GM06990 (cell line): ENCODE measurements at regions not wholly inside any gene's neighbourhood (a gene's known extent, or its start where the extent isn't known, plus 50 kb on each side); places are given as distances from the start of the nearest gene placed in this dataset.

Experiments
- DNase-seq: peaks from one replicate; pipeline ENCODE4 v3.0.0-alpha.2; 2011; ENCODE audit not compliant: insufficient read length; ENCODE audit errors: extremely low read depth
- H3K27me3 ChIP-seq: replicated peaks from 2 replicates; pipeline ENCODE4 v1.6.0; 2011; ENCODE audit warnings: low read length; ENCODE audit not compliant: control insufficient read depth, insufficient read depth
- H3K36me3 ChIP-seq: 2 replicates; pipeline ENCODE4 v1.5.1; 2011; ENCODE audit warnings: low read length; ENCODE audit not compliant: control insufficient read depth, insufficient read depth
- H3K4me3 ChIP-seq: replicated peaks from 2 replicates; pipeline ENCODE4 v1.5.1; 2011; ENCODE audit warnings: low read depth, mild to moderate bottlenecking, control low read depth, low read length
- TF ChIP-seq, protein P1 (sequence below): IDR thresholded peaks from 2 replicates; pipeline ENCODE4 v1.5.1; 2011; ENCODE audit warnings: low read length, control low read depth, mild to moderate bottlenecking, inconsistent platforms; ENCODE audit not compliant: insufficient read depth, poor library complexity, severe bottlenecking

DNA sequence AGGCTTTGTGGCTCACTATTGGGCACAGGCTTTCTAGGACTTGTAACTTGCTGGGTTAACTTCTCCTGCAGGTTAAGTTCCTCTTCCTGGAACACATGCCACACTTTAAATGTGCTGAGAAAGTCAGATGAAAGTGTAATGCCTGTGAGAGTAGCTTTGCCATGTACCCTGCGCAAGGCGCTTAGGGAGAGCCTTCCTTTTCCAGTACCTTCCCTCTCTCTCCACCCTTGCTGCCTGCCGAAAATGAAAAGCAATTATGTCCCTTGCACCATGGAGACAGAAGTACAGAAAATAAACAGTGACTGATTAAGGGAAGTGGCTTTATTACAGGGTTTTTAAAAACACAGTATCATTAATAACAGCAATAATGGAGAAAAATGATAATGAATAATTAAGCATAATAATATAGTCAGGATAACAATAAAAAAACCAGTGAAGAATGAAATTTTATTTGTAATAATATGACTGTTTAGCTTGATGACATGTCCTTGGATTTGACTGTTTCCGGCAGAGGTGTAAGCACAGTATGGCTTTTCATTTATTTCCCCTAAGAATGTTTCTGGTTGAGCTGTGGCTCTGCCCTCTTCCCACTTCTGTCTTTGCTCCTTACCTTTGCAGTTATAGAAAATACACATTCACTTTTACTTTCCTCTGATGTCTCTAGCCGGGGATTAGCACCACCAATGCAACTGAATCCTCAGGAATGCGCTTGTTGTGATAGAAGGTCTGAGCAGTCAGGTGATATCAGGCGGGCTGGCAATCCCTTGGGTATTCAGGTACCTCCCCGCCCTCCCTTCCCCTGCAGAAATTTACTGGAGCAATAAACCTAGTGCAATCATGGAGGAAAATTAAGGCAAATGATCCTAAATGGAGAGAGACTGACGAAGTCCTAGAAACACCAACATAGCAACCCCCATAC is 472.3 kb upstream of the CITED2 start:
- H3K36me3 ChIP-seq, result no peaks in the 10 kb centered on the region
- no peak for DNase-seq

DNA sequence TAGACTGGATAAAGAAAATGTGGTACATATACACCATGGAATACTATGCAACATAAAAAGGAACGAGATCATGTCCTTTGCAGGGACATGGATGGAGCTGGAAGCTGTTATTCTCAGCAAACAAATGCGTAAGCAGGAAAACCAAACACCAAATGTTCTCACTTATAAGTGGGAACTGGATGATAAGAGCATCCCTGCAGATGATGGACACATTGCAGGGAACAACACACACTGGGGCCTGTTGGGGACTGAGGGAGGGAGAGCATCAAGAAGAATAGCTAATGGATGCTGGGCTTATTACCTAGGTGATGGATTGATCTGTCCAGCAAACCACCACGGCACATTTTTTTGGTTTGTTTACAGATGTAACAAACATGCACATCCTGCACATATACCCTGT is 470.5 kb upstream of the CITED2 start:
- DNase-seq, result no peak
- H3K27me3 ChIP-seq, result no peaks in the 10 kb centered on the region

More for the DNA sequence above, 472.3 kb upstream of the CITED2 start:
- H3K27me3 ChIP-seq, result no peaks in the 10 kb centered on the region
- TF ChIP-seq, protein P1, sequence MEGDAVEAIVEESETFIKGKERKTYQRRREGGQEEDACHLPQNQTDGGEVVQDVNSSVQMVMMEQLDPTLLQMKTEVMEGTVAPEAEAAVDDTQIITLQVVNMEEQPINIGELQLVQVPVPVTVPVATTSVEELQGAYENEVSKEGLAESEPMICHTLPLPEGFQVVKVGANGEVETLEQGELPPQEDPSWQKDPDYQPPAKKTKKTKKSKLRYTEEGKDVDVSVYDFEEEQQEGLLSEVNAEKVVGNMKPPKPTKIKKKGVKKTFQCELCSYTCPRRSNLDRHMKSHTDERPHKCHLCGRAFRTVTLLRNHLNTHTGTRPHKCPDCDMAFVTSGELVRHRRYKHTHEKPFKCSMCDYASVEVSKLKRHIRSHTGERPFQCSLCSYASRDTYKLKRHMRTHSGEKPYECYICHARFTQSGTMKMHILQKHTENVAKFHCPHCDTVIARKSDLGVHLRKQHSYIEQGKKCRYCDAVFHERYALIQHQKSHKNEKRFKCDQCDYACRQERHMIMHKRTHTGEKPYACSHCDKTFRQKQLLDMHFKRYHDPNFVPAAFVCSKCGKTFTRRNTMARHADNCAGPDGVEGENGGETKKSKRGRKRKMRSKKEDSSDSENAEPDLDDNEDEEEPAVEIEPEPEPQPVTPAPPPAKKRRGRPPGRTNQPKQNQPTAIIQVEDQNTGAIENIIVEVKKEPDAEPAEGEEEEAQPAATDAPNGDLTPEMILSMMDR, result no peak
- H3K4me3 ChIP-seq, result no peak overlapping the region

DNA sequence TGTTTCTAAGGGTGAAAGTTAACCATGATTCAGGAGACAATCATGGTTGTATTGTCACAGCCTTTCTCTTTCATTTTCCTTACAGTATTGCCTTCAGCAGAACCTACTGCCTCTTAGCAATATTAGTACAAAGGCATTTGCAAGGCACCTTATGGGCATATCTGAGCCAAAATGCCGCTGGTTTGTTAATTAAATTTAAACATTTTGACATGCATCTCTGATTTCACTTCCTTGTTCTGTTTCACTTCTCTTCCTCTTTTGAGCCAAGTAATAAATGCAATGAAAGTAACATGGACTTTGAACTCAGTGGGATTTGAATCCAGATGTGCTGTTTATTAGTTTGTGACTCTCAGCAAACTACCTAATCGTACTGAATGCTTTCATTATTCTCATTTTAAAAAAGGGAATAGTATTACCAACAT is 467.4 kb upstream of the CITED2 start:
- DNase-seq, result peak; percentile 14
- H3K4me3 ChIP-seq, result no peak overlapping the region
- no peaks in the 10 kb centered on the region for H3K36me3 ChIP-seq
- no peaks in the 10 kb centered on the region for H3K27me3 ChIP-seq
- TF ChIP-seq, protein P1, result no peak

More for the DNA sequence above, 470.5 kb upstream of the CITED2 start:
- TF ChIP-seq, protein P1, result no peak
- Histone ChIP-seq H3K36me3 (no peaks in the 10 kb centered on the region), H3K4me3 (no peak overlapping the region)

DNA sequence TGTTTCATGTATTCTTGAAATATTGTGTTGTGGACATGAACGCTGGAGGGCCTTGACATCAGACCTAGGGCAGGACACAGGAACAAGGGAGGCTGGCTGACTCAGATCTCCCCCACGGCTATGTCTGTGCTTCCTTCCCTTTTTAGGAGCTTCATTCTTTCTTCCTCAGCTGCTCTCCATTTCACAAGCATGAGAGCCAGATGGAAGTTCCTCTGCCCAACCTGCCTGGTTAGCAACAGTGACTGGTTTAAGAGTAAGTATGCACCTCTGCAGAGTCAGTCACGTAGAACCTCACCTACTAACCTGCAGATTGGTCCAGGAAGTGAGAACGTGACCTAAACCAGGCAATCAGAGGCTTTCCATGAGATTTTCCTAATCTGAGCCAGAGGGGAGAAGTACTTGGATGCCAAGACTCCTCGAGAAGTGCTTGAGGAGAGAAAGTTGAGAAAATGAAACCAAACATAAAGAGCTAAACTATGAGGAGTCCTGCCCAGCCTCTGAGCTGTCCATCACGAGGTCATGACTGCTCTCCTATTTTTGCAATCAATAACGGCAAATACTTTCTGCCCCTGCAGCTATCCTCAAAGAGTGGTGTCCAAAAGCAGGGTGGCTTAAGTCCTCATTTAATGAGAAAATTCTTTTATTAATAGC is 465.2 kb upstream of the CITED2 start:
- no peak for DNase-seq
- Histone ChIP-seq H3K4me3 (no peak overlapping the region), H3K36me3 (no peaks in the 10 kb centered on the region), H3K27me3 (no peaks in the 10 kb centered on the region)
- TF ChIP-seq, protein P1, result no peak

DNA sequence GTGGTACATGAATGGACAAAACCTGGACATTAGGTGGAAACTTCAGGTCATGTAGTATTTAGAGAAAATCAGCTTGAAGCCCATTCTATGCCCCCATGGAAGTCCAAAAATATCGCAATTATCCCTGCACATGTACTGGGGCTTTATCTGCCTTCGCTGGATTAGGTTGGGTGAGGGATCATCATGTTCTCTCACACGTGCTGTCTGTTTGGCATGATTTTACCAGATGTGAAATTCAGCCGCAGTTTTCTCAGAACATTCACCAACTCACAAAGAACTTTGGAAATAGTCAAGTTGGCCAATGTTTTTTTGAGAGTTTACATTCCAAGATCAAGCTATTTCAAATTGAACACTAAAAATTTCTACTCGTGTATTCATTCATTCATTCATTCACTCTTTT is 459.8 kb upstream of the CITED2 start:
- TF ChIP-seq, protein P1, result no peak
- no peak for DNase-seq
- no peaks in the 10 kb centered on the region for H3K36me3 ChIP-seq

More for the DNA sequence above, 459.8 kb upstream of the CITED2 start:
- Histone ChIP-seq H3K4me3 (no peak overlapping the region), H3K27me3 (no peaks in the 10 kb centered on the region)
